IMR-90 (cell line): ENCODE measurements at regions not wholly inside any gene's neighbourhood (a gene's known extent, or its start where the extent isn't known, plus 50 kb on each side); places are given as distances from the start of the nearest gene placed in this dataset.

Experiments used
- ATAC-seq: fragments of 200-7000 bp; cut with Tn5 transposase; 2 replicates; pipeline ENCODE4 v1.9.1; 2020; ENCODE audit warnings: low read depth, mild to moderate bottlenecking, moderate library complexity
- BruUV-seq: library from RNA; stranded (reverse); fragments of 400-500 nt; replicated peaks from 2 replicates; lab custom pipeline; 2021; lab: Mats Ljungman, UMichigan
- CTCF ChIA-PET: fragments of 300-600 bp; formaldehyde crosslinking; extraction: SDS; loops from one replicate; lab custom pipeline; 2021; ENCODE audit warnings: antibody characterized with exemption; lab: Yijun Ruan, JAX
- POLR2A ChIA-PET: fragments of 300-600 bp; sonication (Branson Sonifier 250); formaldehyde crosslinking; loops from one replicate; lab custom pipeline; 2022; ENCODE audit warnings: antibody characterized with exemption; ENCODE audit not compliant: unreplicated experiment; lab: Charles Lee
- DNase-seq: peaks from one replicate; pipeline ENCODE4 v3.0.0; 2013
- H2AFZ ChIP-seq: replicated peaks from 2 replicates; pipeline ENCODE3; 2013; ENCODE audit warnings: low read length, mild to moderate bottlenecking; ENCODE audit not compliant: poor library complexity
- H2AK5ac ChIP-seq: 2 replicates; pipeline ENCODE4 v1.6.1; 2013; ENCODE audit warnings: low read depth, low read length, inconsistent platforms
- H2AK9ac ChIP-seq: replicated peaks from 2 replicates; pipeline ENCODE3; 2013; ENCODE audit warnings: mild to moderate bottlenecking, low read depth, low read length, moderate library complexity; ENCODE audit not compliant: poor library complexity
- H2BK120ac ChIP-seq: 2 replicates; pipeline ENCODE4 v1.6.1; 2013; ENCODE audit warnings: low read depth, low read length, inconsistent platforms
- H2BK15ac ChIP-seq: 3 replicates; pipeline ENCODE4 v1.6.1; 2013; ENCODE audit warnings: low read depth, low read length, inconsistent platforms
- H2BK20ac ChIP-seq: 2 replicates; pipeline ENCODE4 v1.6.1; 2013; ENCODE audit warnings: low read depth, mild to moderate bottlenecking, inconsistent platforms, low read length, moderate library complexity
- H2BK5ac ChIP-seq: 2 replicates; pipeline ENCODE4 v1.6.1; 2013; ENCODE audit warnings: mild to moderate bottlenecking, low read depth, low read length, inconsistent platforms; ENCODE audit not compliant: poor library complexity, severe bottlenecking
- H3K14ac ChIP-seq: replicated peaks from 2 replicates; pipeline ENCODE4 v1.6.1; 2013; ENCODE audit warnings: low read depth, low read length, inconsistent platforms
- H3K18ac ChIP-seq: 2 replicates; pipeline ENCODE4 v1.6.1; 2013; ENCODE audit warnings: low read depth, low read length, control low read depth
- H3K23ac ChIP-seq: 2 replicates; pipeline ENCODE4 v1.6.1; 2013; ENCODE audit warnings: low read depth, low read length, inconsistent platforms
- H3K27ac ChIP-seq: 2 replicates; pipeline ENCODE4 v1.5.1; 2013; ENCODE audit warnings: mild to moderate bottlenecking, control low read depth, low read length; ENCODE audit not compliant: insufficient read depth
- H3K27me3 ChIP-seq: 2 replicates; pipeline ENCODE4 v1.6.1; 2013; ENCODE audit warnings: low read length; ENCODE audit not compliant: control insufficient read depth, insufficient read depth
- H3K36me3 ChIP-seq: 2 replicates; pipeline ENCODE4 v1.6.1; 2013; ENCODE audit warnings: low read length, mixed read lengths; ENCODE audit not compliant: control insufficient read depth, insufficient read depth
- H3K4ac ChIP-seq: 2 replicates; pipeline ENCODE4 v1.6.1; 2013; ENCODE audit warnings: low read depth, low read length, inconsistent platforms
- H3K4me1 ChIP-seq: 2 replicates; pipeline ENCODE4 v1.6.1; 2013; ENCODE audit warnings: low read length, mixed read lengths; ENCODE audit not compliant: control insufficient read depth, insufficient read depth
- H3K4me2 ChIP-seq: 2 replicates; pipeline ENCODE4 v1.6.1; 2013; ENCODE audit warnings: low read depth, mild to moderate bottlenecking, control low read depth, low read length, moderate library complexity
- H3K4me3 ChIP-seq: 2 replicates; pipeline ENCODE4 v1.5.1; 2013; ENCODE audit warnings: low read depth, mild to moderate bottlenecking, control low read depth, low read length, moderate library complexity; ENCODE audit not compliant: insufficient read depth
- H3K56ac ChIP-seq: 2 replicates; pipeline ENCODE4 v1.6.1; 2013; ENCODE audit warnings: low read length, inconsistent platforms; ENCODE audit not compliant: insufficient read depth; ENCODE audit errors: extremely low read depth
- H3K79me1 ChIP-seq, 2 experiments: 2 replicates each; pipeline ENCODE4 v1.6.1; 2013; ENCODE audit warnings: low read length in 2 of 2, inconsistent platforms in 1 of 2, low read depth in 1 of 2
- H3K9ac ChIP-seq: 2 replicates; pipeline ENCODE4 v1.6.1; 2013; ENCODE audit warnings: low read depth, low read length, control low read depth
- H3K9me1 ChIP-seq: 2 replicates; pipeline ENCODE4 v1.6.1; 2013; ENCODE audit warnings: low read length, inconsistent platforms; ENCODE audit not compliant: insufficient read depth
- H3K9me3 ChIP-seq: 2 replicates; pipeline ENCODE4 v1.6.1; 2013; ENCODE audit warnings: low read length; ENCODE audit not compliant: control insufficient read depth, insufficient read depth
- H4K20me1 ChIP-seq: 2 replicates; pipeline ENCODE4 v1.6.1; 2013; ENCODE audit warnings: low read length, inconsistent platforms; ENCODE audit not compliant: insufficient read depth
- H4K5ac ChIP-seq: 2 replicates; pipeline ENCODE4 v1.6.1; 2013; ENCODE audit warnings: mild to moderate bottlenecking, low read depth, low read length, control low read depth
- H4K8ac ChIP-seq, 2 experiments: 2 replicates each; pipeline ENCODE4 v1.6.1; 2013; ENCODE audit warnings: low read depth in 2 of 2, low read length in 2 of 2, control low read depth in 1 of 2, inconsistent platforms in 1 of 2
- H4K91ac ChIP-seq: 2 replicates; pipeline ENCODE4 v1.6.1; 2013; ENCODE audit warnings: low read depth, low read length, inconsistent platforms; ENCODE audit not compliant: insufficient read depth
- BHLHE40 ChIP-seq: fragments of 150-350 bp; IDR thresholded peaks from 2 replicates; pipeline ENCODE4 v1.6.1; 2016; ENCODE audit warnings: mild to moderate bottlenecking, low read depth, low read length
- MAFK ChIP-seq: IDR thresholded peaks from 2 replicates; pipeline ENCODE4 v1.6.1; 2012; ENCODE audit warnings: low read depth, low read length, improper control_type of control experiment
- WGBS, 2 experiments: methylation state at CpG; one replicate each; pipeline versions ENCODE4 v1.1.5 to v1.1.7; 2013; ENCODE audit warnings: missing lambda C conversion rate in 2 of 2; ENCODE audit not compliant: insufficient read length in 1 of 2; ENCODE audit errors: extremely low coverage in 2 of 2; 5-methylcytosine and 5-hydroxymethylcytosine counted together
- dilution Hi-C: fragments of 300-500 bp; cut with HindIII; formaldehyde crosslinking; loops from one replicate; pipeline ENCODE4 v1.14.3; 2018; ENCODE audit warnings: low sequenced_read_pairs; ENCODE audit not compliant: unreplicated experiment
- in situ Hi-C: fragments of 300-500 bp; cut with MboI; formaldehyde crosslinking; loops from 3 replicates; pipeline ENCODE4 v1.14.3; 2019; ENCODE audit warnings: low sequenced_read_pairs, inconsistent platforms, mixed read lengths
- intact Hi-C: fragments of 100-400 bp; cut with micrococcal nuclease; formaldehyde crosslinking; loops from 2 replicates; pipeline ENCODE4 v1.10.0; 2022

- H2AK9ac ChIP-seq = no peak overlapping the region
- ChIA-PET POLR2A (no interaction called here), CTCF (no interaction called here)
- H3K27ac ChIP-seq = no peak overlapping the region
- H4K5ac ChIP-seq = no peak overlapping the region
- DNase-seq = peak; percentile 42
- intact Hi-C loops = loop anchor here (10.0 kb wide), 1 partner anchor 512 kb away; no protein-coding TSS in a partner anchor
- no peaks in the 10 kb centered on the region for H3K9me1 ChIP-seq
- no peaks in the 10 kb centered on the region for H4K20me1 ChIP-seq
- no peak overlapping the region for H4K91ac ChIP-seq
- TF ChIP-seq BHLHE40 (no peak), MAFK (no peak)
- no peak overlapping the region for H2BK5ac ChIP-seq
- no peak overlapping the region for H3K18ac ChIP-seq
- H3K4me3 ChIP-seq = no peak overlapping the region
- H3K23ac ChIP-seq = no peak overlapping the region
- H3K9ac ChIP-seq = no peak overlapping the region
- H4K8ac ChIP-seq = no peak overlapping the region
- no peak overlapping the region for H2BK120ac ChIP-seq
- no peak overlapping the region for H3K56ac ChIP-seq
- H3K4me2 ChIP-seq = no peak overlapping the region
- no peak for ATAC-seq
- no peak overlapping the region for H2BK20ac ChIP-seq
- H3K27me3 ChIP-seq = peaks cover 20% of the 10 kb centered on the region
- H3K4ac ChIP-seq = no peak overlapping the region
- H2AK5ac ChIP-seq = no peak overlapping the region
- no peak overlapping the region for H2BK15ac ChIP-seq
- no peaks in the 10 kb centered on the region for H3K79me1 ChIP-seq
- H3K9me3 ChIP-seq = no peaks in the 10 kb centered on the region
- no peaks in the 10 kb centered on the region for H3K36me3 ChIP-seq
- no peak overlapping the region for H2AFZ ChIP-seq
- 40% methylated on average over 1 of the region's 4 CpGs; no CpG with 5 or more reads in 1 of the 2 experiments for WGBS, 2 experiments
- dilution Hi-C loops = no loop called here
- in situ Hi-C loops = no loop called here
- no TSS peak for BruUV-seq
- H3K4me1 ChIP-seq = no peaks in the 10 kb centered on the region; the same call in 1 of the 2 replicates
- no peak overlapping the region for H3K14ac ChIP-seq
Measured at GRCh38 chrX:40166582-40166981, 68.8 kb upstream of the BCOR start.
